ENCODE measurements at regions not wholly inside any gene's neighbourhood (a gene's known extent, or its start where the extent isn't known, plus 50 kb on each side); places are given as distances from the start of the nearest gene placed in this dataset.

- Histone ChIP-seq H3K4me1 (ENCODE audit: control insufficient read depth in 1 of 2, insufficient read depth in 2 of 2, low read length in 2 of 2) (no peaks in the 10 kb centered on the region), H4K20me1 (ENCODE audit: insufficient read depth) (no peaks in the 10 kb centered on the region), H3K9me2 (ENCODE audit: insufficient read depth) (no peaks in the 10 kb centered on the region), H3K4me3 (replicated peaks in 1 of 2; ENCODE audit: low read depth in 1 of 2, low read length in 2 of 2) (no peak overlapping the region), H3K9me3 (ENCODE audit: control insufficient read depth in 1 of 2, insufficient read depth in 1 of 2, low read depth in 1 of 2, low read length in 2 of 2) (no peaks in the 10 kb centered on the region), H3K27ac (ENCODE audit: low read depth, low read length) (no peak overlapping the region), H2AFZ (ENCODE audit: low read depth, low read length, poor library complexity, severe bottlenecking) (no peak overlapping the region), H3K9ac (ENCODE audit: low read length) (no peak overlapping the region), H3K79me2 (ENCODE audit: insufficient read depth, low read length) (no peaks in the 10 kb centered on the region), H3K4me2 (ENCODE audit: low read length) (no peak overlapping the region), H3K36me3 (ENCODE audit: control insufficient read depth in 1 of 2, insufficient read depth in 2 of 2, low read length in 2 of 2) (no peaks in the 10 kb centered on the region), H3K27me3 (ENCODE audit: insufficient read depth, low read length) (no peaks in the 10 kb centered on the region)
- TF ChIP-seq YY1 (IDR thresholded peaks at IDR 0.05; ENCODE audit: extremely low read depth, insufficient replicate concordance, low read depth, low read length), result no peak
- ChIA-PET CTCF (no interaction called here), RAD21 (ENCODE audit: low non-redundant PET in 1 of 2, low total read pairs in 2 of 2, uncharacterized antibody in 2 of 2, unreplicated experiment in 2 of 2) (no interaction called here), POLR2A (no interaction called here)
- no TSS peak for BruUV-seq (replicated peaks)
- intact Hi-C loops (cut with micrococcal nuclease), result no loop called here
- no peak for DNase-seq (ENCODE audit: low read depth, low spot score)
- ATAC-seq, result no peak
These were observed 196.4 kb upstream of the GMDS start for GRCh38 chr6:2441601-2442475.

- CTCF ChIA-PET, result no interaction called here
- Histone ChIP-seq H3K4me3 (replicated peaks in 1 of 2; ENCODE audit: low read depth in 1 of 2, low read length in 2 of 2) (no peak overlapping the region), H2AFZ (ENCODE audit: low read depth, low read length, poor library complexity, severe bottlenecking) (no peak overlapping the region)
These were observed 195.1 kb upstream of the GMDS start for GRCh38 chr6:2440516-2440915.

More at GRCh38 chr6:2440516-2440915, 195.1 kb upstream of the GMDS start:
- POLR2A ChIA-PET, result no interaction called here
- Histone ChIP-seq H3K79me2 (ENCODE audit: insufficient read depth, low read length) (no peaks in the 10 kb centered on the region), H3K9me3 (ENCODE audit: control insufficient read depth in 1 of 2, insufficient read depth in 1 of 2, low read depth in 1 of 2, low read length in 2 of 2) (no peaks in the 10 kb centered on the region), H3K9ac (ENCODE audit: low read length) (no peak overlapping the region), H3K9me2 (ENCODE audit: insufficient read depth) (no peaks in the 10 kb centered on the region), H3K27ac (ENCODE audit: low read depth, low read length) (no peak overlapping the region), H3K4me1 (ENCODE audit: control insufficient read depth in 1 of 2, insufficient read depth in 2 of 2, low read length in 2 of 2) (no peaks in the 10 kb centered on the region; a peak in 1 of 4 replicates), H3K36me3 (ENCODE audit: control insufficient read depth in 1 of 2, insufficient read depth in 2 of 2, low read length in 2 of 2) (no peaks in the 10 kb centered on the region), H3K27me3 (ENCODE audit: insufficient read depth, low read length) (no peaks in the 10 kb centered on the region), H3K4me2 (ENCODE audit: low read length) (no peak overlapping the region), H4K20me1 (ENCODE audit: insufficient read depth) (no peaks in the 10 kb centered on the region)
- no peak for TF ChIP-seq REST (IDR thresholded peaks at IDR 0.05; ENCODE audit: low read depth)
- no peak for TF ChIP-seq POLR2AphosphoS5 (IDR thresholded peaks at IDR 0.05; ENCODE audit: low read depth, low read length)
- no peak for TF ChIP-seq JUND (IDR thresholded peaks at IDR 0.05)
- no peak for TF ChIP-seq EZH2 (IDR thresholded peaks at IDR 0.05)
- TF ChIP-seq EGR1 (IDR thresholded peaks at IDR 0.05; ENCODE audit: low read depth), result no peak
- TF ChIP-seq ZNF274 (IDR thresholded peaks at IDR 0.05; ENCODE audit: low read depth, low read length), result no peak
- TF ChIP-seq ELF1 (IDR thresholded peaks at IDR 0.05; ENCODE audit: borderline replicate concordance, low read depth), result no peak
- intact Hi-C loops (cut with micrococcal nuclease), result no loop called here
- RAD21 ChIA-PET (ENCODE audit: low non-redundant PET in 1 of 2, low total read pairs in 2 of 2, uncharacterized antibody in 2 of 2, unreplicated experiment in 2 of 2), result no interaction called here
- ATAC-seq (no peak), DNase-seq (ENCODE audit: low read depth, low spot score) (no peak)
- no TSS peak for BruUV-seq (replicated peaks)

Measured in HCT116 (cell line).